Spleen (tissue), 7 donors: ENCODE measurements at regions not wholly inside any gene's neighbourhood (a gene's known extent, or its start where the extent isn't known, plus 50 kb on each side); places are given as distances from the start of the nearest gene placed in this dataset.

ENCODE experiments used
- CTCF ChIP-seq, 11 experiments: fragments of 200-600 bp in 7 of 11; fragments of 450-650 bp in 4 of 11; sonication (generic) in 4 of 11; IDR thresholded peaks in 8 of 11; conservative IDR thresholded peaks in 3 of 11; 1 replicate in 7 of 11; 2 replicates in 4 of 11; pipeline versions ENCODE4 v1.4.0 to v1.8.0; 2016 to 2021; ENCODE audit warnings: antibody characterized with exemption in 11 of 11, inconsistent platforms in 4 of 11, mild to moderate bottlenecking in 1 of 11
- POLR2A ChIP-seq, 3 donors: fragments of 450-650 bp; IDR thresholded peaks; one replicate each; pipeline ENCODE4 v1.5.1; 2017; ENCODE audit warnings: antibody characterized with exemption in 3 of 3, mild to moderate bottlenecking in 1 of 3
- POLR2AphosphoS5 ChIP-seq, 3 donors: sonication (generic); formaldehyde crosslinking; IDR thresholded peaks; one replicate each; pipeline ENCODE4 v1.5.1; 2017; ENCODE audit warnings: antibody characterized with exemption in 3 of 3
- donor health status: DM: no; HTN: no; CAD: no; lungs with moderate emphysema.
- donor health status: DM: no; HTN: no; CAD: no.
- donor health status: DM: no; HTN: no; CAD: no.

GRCh38 chr20:50360218-50360672, 149.9 kb upstream of the PTPN1 start:
- TF ChIP-seq POLR2AphosphoS5 (IDR thresholded peaks at IDR 0.05): no peak
- no peak for TF ChIP-seq CTCF (IDR thresholded peaks at IDR 0.05 in 8 of 11, conservative IDR thresholded peaks at IDR 0.05 in 3 of 11)
- TF ChIP-seq POLR2A (IDR thresholded peaks at IDR 0.05): no peak
